Fibroblast of lung (primary cell): ENCODE measurements at regions not wholly inside any gene's neighbourhood (a gene's known extent, or its start where the extent isn't known, plus 50 kb on each side); places are given as distances from the start of the nearest gene placed in this dataset.

Source experiments
- DNase-seq, 2 donors: peaks; one replicate each; pipeline versions ENCODE4 v3.0.0 to v3.0.0-alpha.2; 2010; ENCODE audit warnings: low read depth in 2 of 2
- H2AFZ ChIP-seq: 2 replicates; pipeline ENCODE4 v1.5.1; 2012; ENCODE audit warnings: low read length, control low read depth, inconsistent platforms
- H3K27ac ChIP-seq: 2 replicates; pipeline ENCODE4 v1.5.1; 2011; ENCODE audit warnings: low read length, control low read depth; ENCODE audit not compliant: insufficient read depth
- H3K27me3 ChIP-seq: 2 replicates; pipeline ENCODE4 v1.5.1; 2011; ENCODE audit warnings: mild to moderate bottlenecking, low read length; ENCODE audit not compliant: control insufficient read depth, insufficient read depth
- H3K36me3 ChIP-seq: 2 replicates; pipeline ENCODE4 v1.5.1; 2011; ENCODE audit warnings: low read length; ENCODE audit not compliant: control insufficient read depth, insufficient read depth
- H3K4me1 ChIP-seq: 2 replicates; pipeline ENCODE4 v1.5.1; 2011; ENCODE audit warnings: low read length; ENCODE audit not compliant: control insufficient read depth, insufficient read depth; ENCODE audit errors: extremely low read depth
- H3K4me2 ChIP-seq: 2 replicates; pipeline ENCODE4 v1.5.1; 2011; ENCODE audit warnings: low read length, control low read depth; ENCODE audit not compliant: insufficient read depth; ENCODE audit errors: extremely low read depth
- H3K4me3 ChIP-seq, 4 experiments: fragments of 200-600 bp in 1 of 4; sonication (generic) in 1 of 4; replicated peaks in 1 of 4; 2 replicates each; pipeline ENCODE4 v1.5.1; 2011 to 2016; ENCODE audit warnings: low read length in 4 of 4, low read depth in 3 of 4, mild to moderate bottlenecking in 3 of 4, control low read depth in 2 of 4, inconsistent platforms in 1 of 4, mixed read lengths in 1 of 4; ENCODE audit not compliant: insufficient read depth in 1 of 4; ENCODE audit errors: control extremely low read depth in 1 of 4
- H3K79me2 ChIP-seq: 2 replicates; pipeline ENCODE4 v1.5.1; 2012; ENCODE audit warnings: mild to moderate bottlenecking, low read length, inconsistent platforms; ENCODE audit not compliant: control insufficient read depth, insufficient read depth
- H3K9ac ChIP-seq: 2 replicates; pipeline ENCODE4 v1.5.1; 2011; ENCODE audit warnings: mild to moderate bottlenecking, low read length, control low read depth; ENCODE audit not compliant: insufficient read depth
- H3K9me3 ChIP-seq: 2 replicates; pipeline ENCODE4 v1.5.1; 2012; ENCODE audit warnings: low read depth, low read length; ENCODE audit not compliant: control insufficient read depth, insufficient read depth
- H4K20me1 ChIP-seq: 2 replicates; pipeline ENCODE4 v1.5.1; 2011; ENCODE audit warnings: low read length; ENCODE audit not compliant: control insufficient read depth, insufficient read depth; ENCODE audit errors: extremely low read depth
- EZH2 ChIP-seq: IDR thresholded peaks from 2 replicates; pipeline ENCODE4 v1.5.1; 2012; ENCODE audit warnings: low read length, control low read depth, mild to moderate bottlenecking; ENCODE audit errors: missing control alignments
- TF ChIP-seq, protein P1 (sequence below), 2 donors: IDR thresholded peaks in 1 of 2; conservative IDR thresholded peaks in 1 of 2; 1 replicate in 1 of 2; 2 replicates in 1 of 2; pipeline ENCODE4 v1.5.1; 2011 to 2012; ENCODE audit warnings: low read length in 2 of 2, control low read depth in 1 of 2, inconsistent platforms in 1 of 2, low read depth in 1 of 2, mild to moderate bottlenecking in 1 of 2

DNA sequence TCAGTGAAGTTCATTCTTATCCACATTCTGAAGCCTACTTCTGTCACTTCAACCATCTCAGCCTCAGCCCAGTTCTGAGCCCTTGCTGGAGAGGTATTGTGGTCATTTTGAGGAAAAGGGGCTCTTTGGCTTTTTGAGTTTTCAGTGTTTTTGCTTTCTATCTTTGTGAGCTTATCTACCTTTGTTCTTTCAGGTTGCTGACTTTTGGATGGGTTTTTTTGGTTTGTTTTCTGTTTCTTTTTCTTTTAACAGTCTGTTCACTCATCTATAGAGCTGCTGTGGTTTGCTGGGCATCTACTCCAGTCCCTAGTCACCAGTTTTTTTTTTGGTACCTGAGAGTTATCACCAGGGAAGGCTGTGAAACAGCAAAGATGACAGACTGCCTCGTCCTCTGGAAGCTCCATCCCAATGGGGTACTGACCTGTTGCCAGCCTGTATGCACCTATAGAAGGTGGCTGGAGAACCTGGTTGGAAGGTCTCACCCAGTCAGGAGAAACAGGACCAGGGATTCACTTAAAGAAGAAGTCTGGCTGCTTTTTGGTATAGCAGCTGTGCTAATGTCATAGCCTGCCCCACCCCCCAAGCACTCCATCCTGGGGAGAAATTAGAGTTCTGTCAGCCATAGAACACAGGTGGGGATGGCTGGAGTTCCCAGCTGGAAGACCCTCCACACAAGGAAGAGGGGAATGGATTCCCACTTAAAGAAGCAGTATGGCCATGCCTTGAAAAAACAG, 138.6 kb upstream of the TSLP start:
- no peaks in the 10 kb centered on the region for H3K27me3 ChIP-seq
- no peak overlapping the region for H3K4me2 ChIP-seq
- no peak for TF ChIP-seq EZH2
- TF ChIP-seq, protein P1, sequence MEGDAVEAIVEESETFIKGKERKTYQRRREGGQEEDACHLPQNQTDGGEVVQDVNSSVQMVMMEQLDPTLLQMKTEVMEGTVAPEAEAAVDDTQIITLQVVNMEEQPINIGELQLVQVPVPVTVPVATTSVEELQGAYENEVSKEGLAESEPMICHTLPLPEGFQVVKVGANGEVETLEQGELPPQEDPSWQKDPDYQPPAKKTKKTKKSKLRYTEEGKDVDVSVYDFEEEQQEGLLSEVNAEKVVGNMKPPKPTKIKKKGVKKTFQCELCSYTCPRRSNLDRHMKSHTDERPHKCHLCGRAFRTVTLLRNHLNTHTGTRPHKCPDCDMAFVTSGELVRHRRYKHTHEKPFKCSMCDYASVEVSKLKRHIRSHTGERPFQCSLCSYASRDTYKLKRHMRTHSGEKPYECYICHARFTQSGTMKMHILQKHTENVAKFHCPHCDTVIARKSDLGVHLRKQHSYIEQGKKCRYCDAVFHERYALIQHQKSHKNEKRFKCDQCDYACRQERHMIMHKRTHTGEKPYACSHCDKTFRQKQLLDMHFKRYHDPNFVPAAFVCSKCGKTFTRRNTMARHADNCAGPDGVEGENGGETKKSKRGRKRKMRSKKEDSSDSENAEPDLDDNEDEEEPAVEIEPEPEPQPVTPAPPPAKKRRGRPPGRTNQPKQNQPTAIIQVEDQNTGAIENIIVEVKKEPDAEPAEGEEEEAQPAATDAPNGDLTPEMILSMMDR (conservative IDR thresholded peaks at IDR 0.05 in 1 of 2, IDR thresholded peaks at IDR 0.05 in 1 of 2; ENCODE audit: low read depth in 1 of 2, low read length in 2 of 2) = no peak

DNA sequence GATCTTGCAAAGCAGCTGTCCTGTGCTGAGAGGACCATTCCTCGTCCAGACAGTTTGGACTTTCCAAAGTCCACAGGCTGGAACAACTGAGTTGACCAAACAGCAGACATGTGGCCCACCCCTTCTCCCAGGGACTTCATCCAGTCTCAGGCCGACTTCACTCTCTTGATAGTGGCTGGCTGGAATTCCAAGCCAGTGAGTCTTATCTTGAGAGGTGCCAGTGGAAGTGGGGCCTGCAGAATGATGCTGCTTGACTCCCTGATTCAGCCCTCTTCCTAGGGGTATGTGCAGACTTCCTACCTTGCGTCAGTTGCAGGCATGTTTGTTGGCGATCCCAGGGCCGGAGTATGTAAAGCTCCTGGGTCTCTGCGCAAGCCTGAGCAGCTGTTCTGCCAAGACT, 131.4 kb upstream of the TSLP start:
- Histone ChIP-seq H3K9ac (no peak overlapping the region), H3K27me3 (no peaks in the 10 kb centered on the region), H3K9me3 (no peaks in the 10 kb centered on the region), H3K36me3 (no peaks in the 10 kb centered on the region), H2AFZ (no peak overlapping the region), H3K4me1 (no peaks in the 10 kb centered on the region), H3K27ac (no peak overlapping the region), H3K79me2 (no peaks in the 10 kb centered on the region), H3K4me2 (no peak overlapping the region), H3K4me3 (no peak overlapping the region), H4K20me1 (no peaks in the 10 kb centered on the region)
- DNase-seq = peak in 1 of 2 donors; percentile 63
- TF ChIP-seq EZH2 = no peak
- TF ChIP-seq, protein P1 (conservative IDR thresholded peaks at IDR 0.05 in 1 of 2, IDR thresholded peaks at IDR 0.05 in 1 of 2; ENCODE audit: low read depth in 1 of 2, low read length in 2 of 2) = no peak

More for the DNA sequence above, 138.6 kb upstream of the TSLP start:
- Histone ChIP-seq H3K4me1 (no peaks in the 10 kb centered on the region), H3K79me2 (no peaks in the 10 kb centered on the region), H3K9me3 (no peaks in the 10 kb centered on the region), H3K4me3 (no peak overlapping the region), H3K36me3 (no peaks in the 10 kb centered on the region), H4K20me1 (no peaks in the 10 kb centered on the region), H2AFZ (no peak overlapping the region), H3K27ac (no peak overlapping the region), H3K9ac (no peak overlapping the region)
- DNase-seq = no peak

DNA sequence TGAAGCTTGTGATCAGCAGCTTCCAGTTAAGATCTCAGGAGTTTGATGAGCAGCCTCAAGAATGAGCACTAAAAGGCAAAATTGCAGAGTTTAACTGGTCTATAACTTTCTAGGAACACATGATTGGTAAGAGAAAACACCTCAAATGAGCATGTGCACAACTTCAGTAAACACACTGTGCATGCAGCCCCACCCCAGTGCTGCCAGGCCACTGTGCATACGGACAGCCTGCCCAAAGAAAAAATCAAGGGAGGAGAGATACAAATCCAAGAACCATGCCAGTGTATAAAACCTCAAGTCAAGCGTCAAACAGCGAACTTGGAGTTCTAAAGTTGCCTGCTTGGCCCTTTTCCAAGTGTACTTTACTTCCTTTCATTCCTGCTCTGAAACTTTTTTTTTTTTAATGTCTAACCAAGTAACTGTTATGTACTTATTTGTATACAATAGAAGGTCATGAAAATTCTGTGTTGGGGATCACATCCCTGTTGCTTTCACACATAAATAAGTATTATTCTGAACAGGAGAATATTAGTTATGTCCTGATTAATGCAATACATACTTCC, 125.6 kb upstream of the TSLP start:
- Histone ChIP-seq H3K27ac (no peak overlapping the region), H3K4me3 (no peak overlapping the region), H3K36me3 (no peaks in the 10 kb centered on the region), H3K9me3 (no peaks in the 10 kb centered on the region), H3K79me2 (no peaks in the 10 kb centered on the region), H2AFZ (no peak overlapping the region), H3K27me3 (no peaks in the 10 kb centered on the region), H4K20me1 (no peaks in the 10 kb centered on the region), H3K4me2 (no peak overlapping the region), H3K9ac (no peak overlapping the region), H3K4me1 (no peaks in the 10 kb centered on the region)
- TF ChIP-seq EZH2 = no peak
- TF ChIP-seq, protein P1 (conservative IDR thresholded peaks at IDR 0.05 in 1 of 2, IDR thresholded peaks at IDR 0.05 in 1 of 2; ENCODE audit: low read depth in 1 of 2, low read length in 2 of 2) = no peak
- DNase-seq = no peak
